WTC11 (cell line): ENCODE measurements at regions not wholly inside any gene's neighbourhood (a gene's known extent, or its start where the extent isn't known, plus 50 kb on each side); places are given as distances from the start of the nearest gene placed in this dataset.

Experiments used
- ATAC-seq: fragments of 200-7000 bp; cut with Tn5 transposase; 2 replicates; pipeline ENCODE4 v1.10.0; 2021; ENCODE audit warnings: mild to moderate bottlenecking, moderate library complexity
- CTCF ChIA-PET: fragments of 300-600 bp; sonication (Branson Sonifier 250); formaldehyde crosslinking; loops from one replicate; lab custom pipeline; 2021; ENCODE audit warnings: antibody characterized with exemption; lab: Charles Lee
- POLR2A ChIA-PET: fragments of 350-600 bp; sonication (Branson Sonifier 250); formaldehyde crosslinking; loops from one replicate; lab custom pipeline; 2021; ENCODE audit warnings: antibody characterized with exemption; lab: Charles Lee
- DNase-seq: peaks from one replicate; pipeline ENCODE4 v3.0.0; 2021; ENCODE audit warnings: low spot score
- H3K27ac Mint-ChIP-seq: 2 replicates; pipeline ENCODE4 v1.8.0; 2021; ENCODE audit warnings: mixed read lengths
- H3K27me3 Mint-ChIP-seq: 2 replicates; pipeline ENCODE4 v1.8.0; 2021; ENCODE audit warnings: low read depth, mild to moderate bottlenecking, moderate library complexity, mixed read lengths
- H3K36me3 Mint-ChIP-seq: 2 replicates; pipeline ENCODE4 v1.8.0; 2021; ENCODE audit warnings: mixed read lengths
- H3K4me1 Mint-ChIP-seq: 2 replicates; pipeline ENCODE4 v1.8.0; 2022; ENCODE audit warnings: mixed read lengths
- H3K4me3 Mint-ChIP-seq: 2 replicates; pipeline ENCODE4 v1.8.0; 2021; ENCODE audit warnings: mild to moderate bottlenecking, moderate library complexity, mixed read lengths
- H3K9me3 Mint-ChIP-seq: 2 replicates; pipeline ENCODE4 v1.8.0; 2021; ENCODE audit warnings: mixed read lengths
- ATF2 ChIP-seq: sonication (generic); formaldehyde crosslinking; IDR thresholded peaks from 2 replicates; pipeline ENCODE4 v1.8.1; 2022; ENCODE audit warnings: low read depth, missing genetic modification reagents, borderline replicate concordance
- ATF3 ChIP-seq: sonication (generic); formaldehyde crosslinking; conservative IDR thresholded peaks from 2 replicates; pipeline ENCODE4 v1.8.1; 2022; ENCODE audit warnings: mild to moderate bottlenecking, missing genetic modification reagents
- GABPB1 ChIP-seq: sonication (generic); formaldehyde crosslinking; IDR thresholded peaks from 2 replicates; pipeline ENCODE4 v1.8.1; 2023; ENCODE audit warnings: mild to moderate bottlenecking, missing genetic modification reagents
- IRF2 ChIP-seq: sonication (generic); formaldehyde crosslinking; IDR thresholded peaks from 2 replicates; pipeline ENCODE4 v1.8.0; 2022; ENCODE audit warnings: low read depth, missing genetic modification reagents, borderline replicate concordance
- JUN ChIP-seq: sonication (generic); formaldehyde crosslinking; IDR thresholded peaks from 2 replicates; pipeline ENCODE4 v1.8.0; 2023; ENCODE audit warnings: mild to moderate bottlenecking, missing genetic modification reagents
- NFYB ChIP-seq: sonication (generic); formaldehyde crosslinking; conservative IDR thresholded peaks from 2 replicates; pipeline ENCODE4 v1.8.0; 2022; ENCODE audit warnings: low read depth, missing genetic modification reagents
- PREB ChIP-seq: sonication (generic); formaldehyde crosslinking; IDR thresholded peaks from 2 replicates; pipeline ENCODE4 v1.8.1; 2022; ENCODE audit warnings: mild to moderate bottlenecking, missing genetic modification reagents, moderate library complexity, borderline replicate concordance
- RORB ChIP-seq: fragments of 250-450 bp; sonication (Bioruptor Pico); IDR thresholded peaks from 2 replicates; pipeline ENCODE4 v1.9.0; 2021; ENCODE audit warnings: mild to moderate bottlenecking
- STAT6 ChIP-seq: sonication (generic); formaldehyde crosslinking; conservative IDR thresholded peaks from 2 replicates; pipeline ENCODE4 v1.8.1; 2023; ENCODE audit warnings: mild to moderate bottlenecking, low read depth, missing genetic modification reagents, moderate library complexity
- ZBTB21 ChIP-seq: sonication (generic); formaldehyde crosslinking; IDR thresholded peaks from 2 replicates; pipeline ENCODE4 v1.8.1; 2023; ENCODE audit warnings: mild to moderate bottlenecking, missing genetic modification reagents, borderline replicate concordance
- ZNF138 ChIP-seq: sonication (generic); formaldehyde crosslinking; conservative IDR thresholded peaks from 2 replicates; pipeline ENCODE4 v1.8.1; 2022; ENCODE audit warnings: mild to moderate bottlenecking, moderate library complexity, missing genetic modification reagents
- ZNF263 ChIP-seq: sonication (generic); formaldehyde crosslinking; IDR thresholded peaks from 2 replicates; pipeline ENCODE4 v1.8.1; 2022; ENCODE audit warnings: low read depth, mild to moderate bottlenecking, moderate library complexity, missing genetic modification reagents
- ZNF281 ChIP-seq: sonication (generic); formaldehyde crosslinking; IDR thresholded peaks from 2 replicates; pipeline ENCODE4 v1.8.0; 2023; ENCODE audit warnings: mild to moderate bottlenecking, missing genetic modification reagents
- TF ChIP-seq, protein P1 (sequence below): sonication (generic); formaldehyde crosslinking; IDR thresholded peaks from 2 replicates; pipeline ENCODE4 v1.8.0; 2022; ENCODE audit warnings: missing genetic modification reagents
- TF ChIP-seq, protein P2 (sequence below): sonication (generic); formaldehyde crosslinking; IDR thresholded peaks from 2 replicates; pipeline ENCODE4 v1.8.1; 2023; ENCODE audit warnings: mild to moderate bottlenecking, missing genetic modification reagents
- TF ChIP-seq, protein P3 (sequence below): sonication (generic); formaldehyde crosslinking; IDR thresholded peaks from 2 replicates; pipeline ENCODE4 v1.8.0; 2022; ENCODE audit warnings: mild to moderate bottlenecking, missing genetic modification reagents
- TF ChIP-seq, protein P4 (sequence below): fragments of 250-450 bp; sonication (Bioruptor Pico); IDR thresholded peaks from 2 replicates; pipeline ENCODE4 v2.1.2; 2022; ENCODE audit warnings: mild to moderate bottlenecking, moderate library complexity

DNA sequence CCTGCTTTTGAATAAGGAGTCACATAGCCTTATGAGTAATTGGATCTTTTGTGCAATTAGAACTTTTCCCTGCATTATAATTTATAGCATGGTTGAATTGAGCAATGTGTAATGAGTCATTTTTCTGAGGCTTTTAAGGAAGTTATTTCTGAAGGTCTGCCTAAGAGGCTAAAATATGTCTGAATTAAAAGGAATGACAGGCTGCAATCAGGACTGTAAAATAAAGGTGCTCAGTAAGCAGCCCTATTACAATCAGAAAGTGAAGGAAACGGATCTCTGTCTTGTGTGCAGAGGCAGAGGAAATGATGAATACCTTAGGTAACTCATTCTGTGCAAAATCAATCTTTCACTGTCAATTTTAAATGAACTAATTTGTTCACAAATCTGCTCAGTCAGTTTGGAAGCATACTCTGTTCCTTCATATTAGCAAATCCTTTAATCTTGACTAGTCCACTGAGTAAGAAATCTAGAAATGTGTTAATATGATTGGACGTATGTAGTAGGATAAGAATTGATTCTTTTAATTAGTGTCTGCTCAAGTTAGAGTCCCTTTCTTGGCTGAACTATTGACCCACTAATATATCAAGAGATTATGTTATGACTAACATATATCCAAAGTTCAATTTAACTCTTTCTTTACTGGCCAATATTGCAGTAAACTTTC lies 290.1 kb downstream of the ZIC1 start:
- Mint-ChIP-seq H3K27ac (no peak overlapping the region), H3K27me3 (no peaks in the 10 kb centered on the region), H3K4me1 (peaks cover 8% of the 10 kb centered on the region), H3K36me3 (no peaks in the 10 kb centered on the region), H3K9me3 (no peaks in the 10 kb centered on the region), H3K4me3 (no peak overlapping the region)
- CTCF ChIA-PET, result no interaction called here
- POLR2A ChIA-PET, result no interaction called here
- ATAC-seq (no peak), DNase-seq (no peak)
- no peak for TF ChIP-seq NFYB (CRISPR knock-in tag)
- TF ChIP-seq STAT6 (CRISPR knock-in tag), result no peak
- no peak for TF ChIP-seq JUN
- no peak for TF ChIP-seq IRF2
- TF ChIP-seq, protein P1, sequence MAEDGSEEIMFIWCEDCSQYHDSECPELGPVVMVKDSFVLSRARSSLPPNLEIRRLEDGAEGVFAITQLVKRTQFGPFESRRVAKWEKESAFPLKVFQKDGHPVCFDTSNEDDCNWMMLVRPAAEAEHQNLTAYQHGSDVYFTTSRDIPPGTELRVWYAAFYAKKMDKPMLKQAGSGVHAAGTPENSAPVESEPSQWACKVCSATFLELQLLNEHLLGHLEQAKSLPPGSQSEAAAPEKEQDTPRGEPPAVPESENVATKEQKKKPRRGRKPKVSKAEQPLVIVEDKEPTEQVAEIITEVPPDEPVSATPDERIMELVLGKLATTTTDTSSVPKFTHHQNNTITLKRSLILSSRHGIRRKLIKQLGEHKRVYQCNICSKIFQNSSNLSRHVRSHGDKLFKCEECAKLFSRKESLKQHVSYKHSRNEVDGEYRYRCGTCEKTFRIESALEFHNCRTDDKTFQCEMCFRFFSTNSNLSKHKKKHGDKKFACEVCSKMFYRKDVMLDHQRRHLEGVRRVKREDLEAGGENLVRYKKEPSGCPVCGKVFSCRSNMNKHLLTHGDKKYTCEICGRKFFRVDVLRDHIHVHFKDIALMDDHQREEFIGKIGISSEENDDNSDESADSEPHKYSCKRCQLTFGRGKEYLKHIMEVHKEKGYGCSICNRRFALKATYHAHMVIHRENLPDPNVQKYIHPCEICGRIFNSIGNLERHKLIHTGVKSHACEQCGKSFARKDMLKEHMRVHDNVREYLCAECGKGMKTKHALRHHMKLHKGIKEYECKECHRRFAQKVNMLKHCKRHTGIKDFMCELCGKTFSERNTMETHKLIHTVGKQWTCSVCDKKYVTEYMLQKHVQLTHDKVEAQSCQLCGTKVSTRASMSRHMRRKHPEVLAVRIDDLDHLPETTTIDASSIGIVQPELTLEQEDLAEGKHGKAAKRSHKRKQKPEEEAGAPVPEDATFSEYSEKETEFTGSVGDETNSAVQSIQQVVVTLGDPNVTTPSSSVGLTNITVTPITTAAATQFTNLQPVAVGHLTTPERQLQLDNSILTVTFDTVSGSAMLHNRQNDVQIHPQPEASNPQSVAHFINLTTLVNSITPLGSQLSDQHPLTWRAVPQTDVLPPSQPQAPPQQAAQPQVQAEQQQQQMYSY (CRISPR knock-in tag), result no peak
- no peak for TF ChIP-seq GABPB1 (CRISPR knock-in tag)
- no peak for TF ChIP-seq ZNF281 (CRISPR knock-in tag)
- TF ChIP-seq ATF2 (CRISPR knock-in tag), result no peak
- TF ChIP-seq ZBTB21 (CRISPR knock-in tag), result no peak
- TF ChIP-seq PREB (CRISPR knock-in tag), result no peak

DNA sequence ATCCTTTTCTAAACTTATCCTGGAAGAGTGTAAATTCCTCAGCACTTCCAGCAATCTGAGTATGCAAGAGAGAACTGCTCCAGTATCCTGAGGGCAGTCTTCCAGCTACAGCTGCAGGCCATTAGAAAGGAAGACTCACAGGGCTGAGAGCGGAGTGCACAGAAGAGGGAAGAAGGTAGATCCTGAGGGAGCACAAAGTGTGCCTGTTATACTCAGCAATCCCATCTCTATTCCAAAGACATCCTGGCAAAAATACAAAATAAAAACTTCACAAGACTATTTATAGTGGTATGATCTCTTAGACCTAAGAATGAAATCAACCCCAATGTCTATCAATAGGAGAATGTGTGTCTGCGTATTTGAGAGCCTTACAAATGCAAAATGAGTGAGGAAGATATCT lies 292.0 kb downstream of the ZIC1 start:
- peak; percentile 71 for ATAC-seq
- DNase-seq, result no peak
- POLR2A ChIA-PET, result no interaction called here
- Mint-ChIP-seq H3K4me3 (no peak overlapping the region), H3K36me3 (no peaks in the 10 kb centered on the region), H3K27me3 (no peaks in the 10 kb centered on the region), H3K27ac (no peak overlapping the region), H3K9me3 (no peaks in the 10 kb centered on the region), H3K4me1 (peaks cover 8% of the 10 kb centered on the region)
- CTCF ChIA-PET, result no interaction called here
- TF ChIP-seq, protein P2, sequence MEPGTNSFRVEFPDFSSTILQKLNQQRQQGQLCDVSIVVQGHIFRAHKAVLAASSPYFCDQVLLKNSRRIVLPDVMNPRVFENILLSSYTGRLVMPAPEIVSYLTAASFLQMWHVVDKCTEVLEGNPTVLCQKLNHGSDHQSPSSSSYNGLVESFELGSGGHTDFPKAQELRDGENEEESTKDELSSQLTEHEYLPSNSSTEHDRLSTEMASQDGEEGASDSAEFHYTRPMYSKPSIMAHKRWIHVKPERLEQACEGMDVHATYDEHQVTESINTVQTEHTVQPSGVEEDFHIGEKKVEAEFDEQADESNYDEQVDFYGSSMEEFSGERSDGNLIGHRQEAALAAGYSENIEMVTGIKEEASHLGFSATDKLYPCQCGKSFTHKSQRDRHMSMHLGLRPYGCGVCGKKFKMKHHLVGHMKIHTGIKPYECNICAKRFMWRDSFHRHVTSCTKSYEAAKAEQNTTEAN, result no peak
- TF ChIP-seq, protein P3, sequence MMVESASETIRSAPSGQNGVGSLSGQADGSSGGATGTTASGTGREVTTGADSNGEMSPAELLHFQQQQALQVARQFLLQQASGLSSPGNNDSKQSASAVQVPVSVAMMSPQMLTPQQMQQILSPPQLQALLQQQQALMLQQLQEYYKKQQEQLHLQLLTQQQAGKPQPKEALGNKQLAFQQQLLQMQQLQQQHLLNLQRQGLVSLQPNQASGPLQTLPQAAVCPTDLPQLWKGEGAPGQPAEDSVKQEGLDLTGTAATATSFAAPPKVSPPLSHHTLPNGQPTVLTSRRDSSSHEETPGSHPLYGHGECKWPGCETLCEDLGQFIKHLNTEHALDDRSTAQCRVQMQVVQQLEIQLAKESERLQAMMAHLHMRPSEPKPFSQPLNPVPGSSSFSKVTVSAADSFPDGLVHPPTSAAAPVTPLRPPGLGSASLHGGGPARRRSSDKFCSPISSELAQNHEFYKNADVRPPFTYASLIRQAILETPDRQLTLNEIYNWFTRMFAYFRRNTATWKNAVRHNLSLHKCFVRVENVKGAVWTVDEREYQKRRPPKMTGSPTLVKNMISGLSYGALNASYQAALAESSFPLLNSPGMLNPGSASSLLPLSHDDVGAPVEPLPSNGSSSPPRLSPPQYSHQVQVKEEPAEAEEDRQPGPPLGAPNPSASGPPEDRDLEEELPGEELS (CRISPR knock-in tag), result no peak
- TF ChIP-seq, protein P4, sequence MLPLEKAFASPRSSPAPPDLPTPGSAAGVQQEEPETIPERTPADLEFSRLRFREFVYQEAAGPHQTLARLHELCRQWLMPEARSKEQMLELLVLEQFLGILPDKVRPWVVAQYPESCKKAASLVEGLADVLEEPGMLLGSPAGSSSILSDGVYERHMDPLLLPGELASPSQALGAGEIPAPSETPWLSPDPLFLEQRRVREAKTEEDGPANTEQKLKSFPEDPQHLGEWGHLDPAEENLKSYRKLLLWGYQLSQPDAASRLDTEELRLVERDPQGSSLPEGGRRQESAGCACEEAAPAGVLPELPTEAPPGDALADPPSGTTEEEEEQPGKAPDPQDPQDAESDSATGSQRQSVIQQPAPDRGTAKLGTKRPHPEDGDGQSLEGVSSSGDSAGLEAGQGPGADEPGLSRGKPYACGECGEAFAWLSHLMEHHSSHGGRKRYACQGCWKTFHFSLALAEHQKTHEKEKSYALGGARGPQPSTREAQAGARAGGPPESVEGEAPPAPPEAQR (CRISPR knock-in tag), result no peak
- TF ChIP-seq ZNF138 (CRISPR knock-in tag) (no peak), RORB (CRISPR knock-in tag) (no peak), ZNF263 (CRISPR knock-in tag) (no peak), ATF3 (no peak)
